ENCODE measurements at regions not wholly inside any gene's neighbourhood (a gene's known extent, or its start where the extent isn't known, plus 50 kb on each side); places are given as distances from the start of the nearest gene placed in this dataset.

DNA sequence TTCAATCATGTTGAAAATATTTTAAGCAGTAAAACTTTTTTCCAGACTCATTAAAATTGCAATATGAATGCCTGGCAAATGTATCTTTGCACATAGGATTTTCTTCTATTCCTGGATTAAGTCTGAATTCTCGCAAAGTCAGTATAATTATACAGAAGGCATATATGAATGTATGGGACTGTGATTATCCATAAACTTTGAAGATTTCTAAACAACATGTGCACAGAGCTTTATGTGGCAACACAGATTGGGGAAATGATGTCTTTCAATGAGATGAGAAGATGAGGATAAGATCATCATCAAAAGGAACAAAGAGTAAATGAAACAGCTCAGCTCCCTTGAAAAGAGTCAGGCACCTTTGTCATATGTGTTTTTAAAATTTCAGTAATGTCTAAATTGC is 635.3 kb downstream of the CDH11 start:
- Mint-ChIP-seq H3K4me3 (no peak overlapping the region), H3K36me3 (ENCODE audit: low read depth) (no peaks in the 10 kb centered on the region), H3K27ac (no peak overlapping the region), H3K27me3 (ENCODE audit: low read depth) (no peaks in the 10 kb centered on the region), H3K4me1 (ENCODE audit: low read depth) (no peaks in the 10 kb centered on the region), H3K9me3 (peaks cover 30% of the 10 kb centered on the region)

DNA sequence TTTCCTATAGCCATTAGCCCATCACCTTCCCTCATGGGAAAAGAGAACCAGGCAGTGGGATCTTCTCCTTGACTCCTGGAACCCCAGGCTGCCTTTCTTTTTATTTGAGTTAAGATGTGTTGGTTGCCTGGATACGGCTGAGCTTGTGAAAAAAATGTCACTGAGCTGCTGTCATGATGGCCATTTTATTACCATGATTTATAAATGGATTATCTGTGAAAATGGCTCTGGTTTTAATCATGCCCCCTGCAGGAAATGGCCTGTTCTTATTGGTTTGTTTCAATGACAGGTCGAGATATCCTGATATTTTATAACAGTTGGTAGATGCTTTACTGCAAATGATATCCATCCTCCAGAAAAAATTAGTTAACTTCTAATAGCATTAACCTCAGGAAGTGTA is 640.4 kb downstream of the CDH11 start:
- Mint-ChIP-seq H3K4me1 (ENCODE audit: low read depth) (no peaks in the 10 kb centered on the region), H3K27ac (no peak overlapping the region), H3K9me3 (peaks cover 34% of the 10 kb centered on the region), H3K27me3 (ENCODE audit: low read depth) (no peaks in the 10 kb centered on the region), H3K4me3 (no peak overlapping the region), H3K36me3 (ENCODE audit: low read depth) (no peaks in the 10 kb centered on the region)

DNA sequence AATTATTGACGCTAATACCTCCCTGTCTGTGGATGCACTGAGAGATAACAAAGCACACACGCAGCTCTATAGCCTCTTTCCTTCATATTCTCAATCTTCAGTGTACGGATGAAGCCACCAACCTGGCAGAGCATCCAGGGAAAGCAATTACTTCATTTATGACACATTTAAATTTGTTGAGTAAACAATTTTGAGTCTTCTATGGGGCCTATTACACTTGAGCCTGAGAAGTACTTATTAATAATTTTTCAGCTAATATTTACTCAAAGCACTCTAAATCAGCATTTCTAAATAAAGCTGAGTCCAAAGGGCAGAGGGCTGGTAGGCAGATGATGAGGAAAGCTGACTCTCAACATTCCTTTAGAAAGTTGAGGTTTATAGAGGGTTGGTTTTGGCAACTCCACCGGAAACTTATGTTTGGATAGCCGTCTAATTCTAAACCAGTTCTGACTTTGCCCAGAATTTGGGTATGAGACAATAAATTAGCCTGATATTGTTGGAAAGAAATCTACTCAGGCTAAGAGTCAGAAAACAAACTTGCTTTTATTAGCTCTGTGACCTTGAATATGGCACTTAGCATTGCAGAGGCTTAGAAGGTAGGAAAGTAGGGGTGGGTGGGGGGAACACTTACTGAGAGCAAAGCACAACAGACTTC is 643.5 kb downstream of the CDH11 start:
- H3K9me3 Mint-ChIP-seq: peaks cover 46% of the 10 kb centered on the region
- no peak overlapping the region for H3K27ac Mint-ChIP-seq
- H3K4me1 Mint-ChIP-seq (ENCODE audit: low read depth): no peaks in the 10 kb centered on the region
- H3K36me3 Mint-ChIP-seq (ENCODE audit: low read depth): no peaks in the 10 kb centered on the region
- no peaks in the 10 kb centered on the region for H3K27me3 Mint-ChIP-seq (ENCODE audit: low read depth)
- H3K4me3 Mint-ChIP-seq: no peak overlapping the region

DNA sequence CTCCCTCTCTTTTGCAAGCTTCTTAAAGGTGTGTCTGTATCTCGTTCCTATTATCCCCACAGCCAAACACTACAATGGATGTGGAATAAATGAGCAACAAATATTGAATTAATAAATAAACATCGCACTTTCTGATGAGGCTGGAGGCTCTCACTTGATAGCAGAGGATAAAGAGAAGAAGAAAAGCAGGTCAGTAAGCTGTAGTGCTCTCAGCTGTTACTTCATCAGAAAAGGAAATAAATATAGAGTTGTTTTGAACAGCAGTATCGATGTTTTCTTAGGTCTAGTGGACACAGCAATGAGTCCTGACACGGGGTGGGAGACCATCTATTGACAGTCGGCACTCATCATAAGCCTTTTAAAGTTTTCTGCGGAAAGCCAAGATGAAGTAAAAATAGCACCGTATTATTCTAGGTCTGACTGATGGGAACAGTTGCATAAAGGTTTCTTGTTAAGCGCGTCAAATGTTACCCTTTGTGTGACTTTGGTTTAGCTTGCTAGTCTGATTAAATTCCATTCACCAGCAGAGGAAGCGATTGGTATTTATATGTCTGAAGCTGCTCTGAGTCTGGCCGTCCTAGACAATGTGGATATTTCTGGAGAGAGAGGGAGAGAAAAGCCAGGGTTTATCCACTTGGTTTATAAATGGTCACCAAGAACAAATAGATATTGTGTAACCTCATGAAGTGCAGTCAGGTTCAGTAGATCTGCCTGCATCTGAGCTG is 646.1 kb downstream of the CDH11 start:
- peaks cover 52% of the 10 kb centered on the region for H3K9me3 Mint-ChIP-seq
- H3K4me1 Mint-ChIP-seq (ENCODE audit: low read depth): no peaks in the 10 kb centered on the region
- H3K27me3 Mint-ChIP-seq (ENCODE audit: low read depth): no peaks in the 10 kb centered on the region

DNA sequence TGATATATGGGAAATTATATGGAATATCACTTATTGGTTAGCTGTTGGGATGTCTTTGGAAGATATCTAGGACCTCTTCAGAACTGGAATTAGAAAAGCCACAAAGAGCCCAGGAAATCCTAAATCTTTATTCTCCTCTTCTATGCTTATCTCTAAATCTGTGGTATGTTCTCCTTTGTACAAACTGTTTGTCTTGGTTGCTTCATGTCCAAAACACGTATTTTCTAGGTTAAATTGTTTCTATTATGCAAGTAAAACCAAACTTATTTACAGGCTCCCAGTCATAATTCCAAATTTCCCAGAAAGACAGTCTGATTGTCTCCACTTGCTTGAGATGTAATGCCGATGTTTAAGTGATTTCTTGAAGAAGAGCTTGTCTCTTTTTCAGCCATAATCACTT is 650.9 kb downstream of the CDH11 start:
- Mint-ChIP-seq H3K36me3 (ENCODE audit: low read depth) (no peaks in the 10 kb centered on the region), H3K9me3 (peaks cover 35% of the 10 kb centered on the region), H3K27ac (no peak overlapping the region), H3K4me3 (no peak overlapping the region), H3K27me3 (ENCODE audit: low read depth) (no peaks in the 10 kb centered on the region), H3K4me1 (ENCODE audit: low read depth) (no peaks in the 10 kb centered on the region)

More for the DNA sequence above, 646.1 kb downstream of the CDH11 start:
- H3K4me3 Mint-ChIP-seq: no peak overlapping the region
- no peaks in the 10 kb centered on the region for H3K36me3 Mint-ChIP-seq (ENCODE audit: low read depth)
- H3K27ac Mint-ChIP-seq: no peak overlapping the region

DNA sequence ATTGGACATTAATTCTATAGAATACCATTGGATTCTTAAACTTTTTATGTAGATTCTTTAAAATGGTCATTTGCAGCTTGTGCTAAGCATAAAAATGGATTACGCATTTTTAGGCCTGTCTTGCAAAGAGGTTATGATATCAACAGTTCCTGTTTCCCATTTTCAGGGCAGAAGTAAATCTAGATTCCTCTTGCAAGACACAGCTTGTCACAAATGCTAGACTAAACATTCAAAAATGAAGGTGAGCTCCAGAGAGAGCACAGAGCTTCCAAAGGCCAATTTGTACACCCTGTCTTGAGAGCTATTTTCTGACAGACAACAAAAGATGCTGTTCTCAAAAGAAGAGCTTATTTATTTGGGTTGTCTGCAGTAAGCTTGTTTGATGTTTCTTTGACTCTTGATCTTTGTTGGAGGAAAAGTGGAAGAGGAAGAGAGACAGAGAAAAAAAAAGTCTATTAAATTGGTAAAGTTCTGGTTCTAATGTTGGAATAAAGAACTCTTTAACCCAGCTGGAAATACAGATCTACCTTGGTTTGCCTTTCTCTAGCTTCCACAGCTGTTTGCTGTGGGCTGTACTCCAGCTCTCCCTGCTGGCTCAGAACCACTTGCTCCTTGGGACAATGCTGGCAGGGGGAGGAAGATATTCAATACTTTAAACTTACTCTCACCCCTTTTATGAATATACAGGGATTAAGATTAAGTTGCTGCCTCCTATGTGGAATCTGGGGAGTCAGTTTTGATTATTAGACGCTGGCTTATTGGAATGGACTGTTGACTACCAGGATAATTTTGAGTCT is 651.8 kb downstream of the CDH11 start:
- Mint-ChIP-seq H3K4me1 (ENCODE audit: low read depth) (no peaks in the 10 kb centered on the region), H3K9me3 (peaks cover 33% of the 10 kb centered on the region), H3K27ac (no peak overlapping the region), H3K27me3 (ENCODE audit: low read depth) (no peaks in the 10 kb centered on the region), H3K36me3 (ENCODE audit: low read depth) (no peaks in the 10 kb centered on the region), H3K4me3 (no peak overlapping the region)

DNA sequence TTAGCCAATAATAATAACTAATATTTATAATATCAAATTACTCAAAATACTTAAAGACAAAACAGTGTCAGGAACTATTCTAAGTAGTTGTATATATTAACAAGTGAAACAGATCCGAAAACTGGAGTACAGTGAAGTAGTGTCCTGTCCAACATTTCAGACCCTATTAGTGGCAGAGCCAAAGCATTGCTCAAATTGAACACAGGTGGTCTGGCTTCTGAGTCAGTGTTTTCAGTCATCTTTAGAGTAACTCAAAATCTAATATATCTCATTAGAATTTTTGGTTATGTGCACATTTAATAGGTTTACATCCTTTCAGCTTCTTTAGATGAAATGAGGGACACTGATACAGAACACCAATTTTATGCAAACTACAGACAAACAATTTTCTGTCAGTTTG is 652.5 kb downstream of the CDH11 start:
- no peaks in the 10 kb centered on the region for H3K27me3 Mint-ChIP-seq (ENCODE audit: low read depth)
- no peaks in the 10 kb centered on the region for H3K4me1 Mint-ChIP-seq (ENCODE audit: low read depth)
- no peaks in the 10 kb centered on the region for H3K36me3 Mint-ChIP-seq (ENCODE audit: low read depth)
- H3K9me3 Mint-ChIP-seq: peaks cover 35% of the 10 kb centered on the region
- no peak overlapping the region for H3K4me3 Mint-ChIP-seq
- H3K27ac Mint-ChIP-seq: no peak overlapping the region

DNA sequence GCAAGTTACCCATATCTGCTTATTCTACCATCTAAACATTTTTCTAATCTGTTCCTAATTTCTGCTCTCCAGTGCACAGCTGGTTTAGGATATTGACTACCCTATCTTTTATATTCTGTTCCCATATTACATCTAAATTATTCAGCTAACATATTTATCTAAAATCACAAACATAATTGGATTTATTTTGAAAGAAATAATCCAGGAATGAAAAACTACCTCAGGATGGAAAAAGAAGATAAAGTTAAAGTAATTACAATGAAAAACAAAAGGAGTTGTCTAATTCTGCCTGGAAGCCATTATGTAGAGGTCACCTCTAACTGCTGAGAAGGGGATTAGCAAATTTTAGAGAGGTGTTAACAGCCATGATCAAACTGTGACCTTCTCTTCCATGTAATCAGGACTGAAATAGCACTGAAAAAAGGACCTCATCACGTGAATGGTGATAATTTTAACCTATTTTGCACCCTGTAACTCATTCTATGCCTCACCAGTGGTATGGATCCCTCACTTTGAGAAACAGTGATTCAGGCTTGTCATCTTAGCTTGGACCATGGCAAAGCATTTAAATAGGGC is 653.3 kb downstream of the CDH11 start:
- peaks cover 35% of the 10 kb centered on the region for H3K9me3 Mint-ChIP-seq
- H3K27me3 Mint-ChIP-seq (ENCODE audit: low read depth): no peaks in the 10 kb centered on the region
- no peaks in the 10 kb centered on the region for H3K36me3 Mint-ChIP-seq (ENCODE audit: low read depth)
- H3K4me1 Mint-ChIP-seq (ENCODE audit: low read depth): no peaks in the 10 kb centered on the region
- H3K27ac Mint-ChIP-seq: no peak overlapping the region
- no peak overlapping the region for H3K4me3 Mint-ChIP-seq

DNA sequence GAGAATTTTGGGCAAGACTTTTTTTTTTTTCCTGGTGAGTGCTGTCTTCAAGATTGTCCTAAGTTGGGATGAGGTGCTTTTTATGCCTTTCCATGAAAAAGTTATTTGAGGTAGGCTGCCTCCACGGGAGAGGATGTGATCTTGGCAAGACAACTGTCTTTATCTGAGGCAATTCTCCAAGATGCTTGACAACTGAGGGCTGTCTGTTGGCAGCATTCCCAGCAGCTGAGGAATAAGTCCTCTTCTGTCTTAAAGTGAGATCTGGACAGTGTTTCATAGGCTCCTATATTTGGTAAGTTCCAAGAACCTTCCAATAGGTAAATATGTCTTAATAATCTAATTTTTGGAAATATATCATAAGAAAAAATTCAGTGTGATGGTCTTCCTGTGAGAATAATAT is 662.0 kb downstream of the CDH11 start:
- no peaks in the 10 kb centered on the region for H3K36me3 Mint-ChIP-seq (ENCODE audit: low read depth)
- H3K9me3 Mint-ChIP-seq: peaks cover 34% of the 10 kb centered on the region
- H3K4me1 Mint-ChIP-seq (ENCODE audit: low read depth): no peaks in the 10 kb centered on the region
- no peak overlapping the region for H3K27ac Mint-ChIP-seq
- no peaks in the 10 kb centered on the region for H3K27me3 Mint-ChIP-seq (ENCODE audit: low read depth)
- no peak overlapping the region for H3K4me3 Mint-ChIP-seq

DNA sequence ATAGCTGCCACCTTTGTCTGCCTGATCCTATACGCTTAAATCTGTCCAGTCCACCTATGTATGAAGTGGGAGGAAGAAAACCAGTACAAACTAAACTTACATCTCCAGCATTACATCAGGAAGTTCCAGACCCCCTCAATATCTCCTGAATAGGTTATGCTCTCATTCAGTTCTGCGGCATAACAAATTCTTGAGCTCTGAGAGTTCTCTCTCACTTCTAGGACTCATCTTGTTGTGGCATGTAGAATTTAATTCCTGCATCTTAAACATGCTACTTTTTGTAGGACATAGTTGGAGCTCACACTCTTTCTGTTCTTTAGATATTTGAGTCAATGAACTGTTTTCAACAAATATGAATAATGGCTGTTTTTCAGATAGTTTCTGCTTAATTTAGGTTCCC is 662.5 kb downstream of the CDH11 start:
- Mint-ChIP-seq H3K36me3 (ENCODE audit: low read depth) (no peaks in the 10 kb centered on the region), H3K4me3 (no peak overlapping the region), H3K9me3 (peaks cover 30% of the 10 kb centered on the region), H3K27me3 (ENCODE audit: low read depth) (no peaks in the 10 kb centered on the region), H3K27ac (no peak overlapping the region), H3K4me1 (ENCODE audit: low read depth) (no peaks in the 10 kb centered on the region)

DNA sequence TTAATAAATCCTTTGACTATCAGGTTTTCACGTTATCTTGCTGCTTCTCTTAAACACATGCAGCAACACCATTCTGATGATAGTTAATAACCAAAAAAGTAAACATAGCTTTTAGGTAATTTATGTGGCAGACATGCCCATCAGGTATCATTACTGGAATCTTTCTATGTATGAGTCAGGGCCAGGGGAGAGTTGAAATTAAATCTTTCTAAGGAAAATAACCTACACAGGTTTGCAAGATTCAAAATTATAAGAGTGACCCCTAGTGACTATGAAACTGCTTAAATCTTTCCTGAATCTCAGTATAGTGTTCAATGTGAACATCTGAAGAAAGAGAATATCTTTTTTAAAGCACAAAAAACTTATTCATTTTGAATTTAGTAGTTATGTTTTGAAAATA is 666.6 kb downstream of the CDH11 start:
- Mint-ChIP-seq H3K4me3 (no peak overlapping the region), H3K36me3 (ENCODE audit: low read depth) (no peaks in the 10 kb centered on the region), H3K9me3 (peaks cover 16% of the 10 kb centered on the region), H3K27ac (no peak overlapping the region), H3K4me1 (ENCODE audit: low read depth) (no peaks in the 10 kb centered on the region), H3K27me3 (ENCODE audit: low read depth) (no peaks in the 10 kb centered on the region)

DNA sequence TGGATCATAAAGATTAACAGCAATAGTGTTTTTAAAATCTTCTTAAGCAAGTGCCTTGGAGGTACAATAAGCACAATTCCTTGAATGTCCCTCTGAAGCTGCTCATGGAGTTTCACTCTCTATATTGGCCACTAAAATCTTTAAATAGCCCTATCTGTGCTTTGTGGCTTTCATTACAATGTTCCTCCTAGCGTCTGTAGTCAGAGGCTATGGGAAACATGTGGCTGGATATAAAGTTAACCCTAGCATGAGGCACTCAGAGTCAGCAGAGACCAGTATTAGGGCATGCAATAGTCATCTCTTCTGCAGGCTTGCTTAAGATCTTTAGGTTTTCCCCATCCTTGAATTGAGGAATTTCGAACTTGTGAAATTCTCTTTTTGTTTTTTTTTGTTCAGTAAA is 668.2 kb downstream of the CDH11 start:
- Mint-ChIP-seq H3K27ac (no peak overlapping the region), H3K4me3 (no peak overlapping the region), H3K4me1 (ENCODE audit: low read depth) (no peaks in the 10 kb centered on the region), H3K9me3 (peaks cover 6% of the 10 kb centered on the region), H3K27me3 (ENCODE audit: low read depth) (no peaks in the 10 kb centered on the region), H3K36me3 (ENCODE audit: low read depth) (no peaks in the 10 kb centered on the region)

DNA sequence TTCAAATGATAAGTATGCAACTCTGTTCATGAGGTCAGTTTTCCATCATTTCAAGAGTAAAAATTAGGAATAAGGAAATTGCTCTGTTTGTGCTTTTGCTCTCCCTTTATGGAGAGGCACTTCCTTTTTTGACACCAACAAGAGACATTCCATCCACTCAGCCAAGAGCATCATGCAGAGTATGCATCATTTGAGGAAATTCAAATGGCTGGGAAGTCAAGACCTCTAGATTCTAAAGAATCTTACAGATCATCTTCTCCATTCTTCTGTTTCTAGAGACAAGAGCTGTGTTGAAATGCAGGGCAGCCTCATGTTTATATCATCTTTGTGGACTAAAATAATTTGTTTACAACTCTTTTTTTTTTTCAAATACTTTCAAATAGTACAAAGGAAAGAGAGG is 669.4 kb downstream of the CDH11 start:
- Mint-ChIP-seq H3K27me3 (ENCODE audit: low read depth) (no peaks in the 10 kb centered on the region), H3K4me3 (no peak overlapping the region), H3K36me3 (ENCODE audit: low read depth) (no peaks in the 10 kb centered on the region), H3K27ac (no peak overlapping the region), H3K9me3 (peaks cover 10% of the 10 kb centered on the region), H3K4me1 (ENCODE audit: low read depth) (no peaks in the 10 kb centered on the region)

DNA sequence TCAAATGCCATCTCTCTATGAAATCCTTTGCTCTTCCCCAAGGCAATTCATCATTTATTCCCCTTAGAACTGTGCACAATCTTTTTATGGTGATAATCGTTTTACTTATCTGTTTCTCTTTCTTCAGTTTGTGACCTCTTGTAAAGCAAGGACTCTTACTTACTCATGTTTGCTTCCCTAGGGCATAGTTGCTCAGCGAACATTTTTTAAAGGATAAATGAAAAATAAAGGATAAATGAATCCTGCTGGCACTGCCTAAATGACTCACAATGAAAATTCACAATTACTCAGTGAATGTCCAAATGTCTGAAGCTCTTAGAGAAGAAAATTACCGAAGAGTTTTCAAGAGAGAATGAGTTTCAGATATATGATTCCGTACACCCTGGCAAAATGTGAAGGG is 671.7 kb downstream of the CDH11 start:
- Mint-ChIP-seq H3K36me3 (ENCODE audit: low read depth) (no peaks in the 10 kb centered on the region), H3K27me3 (ENCODE audit: low read depth) (no peaks in the 10 kb centered on the region), H3K4me3 (no peak overlapping the region), H3K9me3 (peaks cover 10% of the 10 kb centered on the region), H3K27ac (no peak overlapping the region), H3K4me1 (ENCODE audit: low read depth) (no peaks in the 10 kb centered on the region)

DNA sequence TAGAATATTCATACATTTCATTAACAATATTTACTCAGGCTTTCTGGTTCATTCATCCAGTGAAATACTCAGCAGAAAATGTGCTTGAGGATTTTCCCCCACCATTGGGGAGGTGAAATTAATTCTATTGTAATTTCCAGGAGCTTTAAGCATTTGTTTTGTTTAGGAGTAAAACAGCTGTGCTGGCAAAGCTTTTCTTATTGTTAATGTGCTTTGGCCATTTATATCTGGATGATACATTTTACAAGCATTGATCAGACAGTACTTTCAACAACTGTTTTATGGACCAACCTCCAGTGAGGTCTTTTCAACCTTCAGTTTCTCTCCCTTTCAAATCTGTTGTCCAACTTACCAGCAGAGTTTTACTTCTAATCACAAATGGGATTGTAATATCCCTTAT is 672.4 kb downstream of the CDH11 start:
- Mint-ChIP-seq H3K4me3 (no peak overlapping the region), H3K27ac (no peak overlapping the region), H3K4me1 (ENCODE audit: low read depth) (no peaks in the 10 kb centered on the region), H3K9me3 (peaks cover 11% of the 10 kb centered on the region), H3K27me3 (ENCODE audit: low read depth) (no peaks in the 10 kb centered on the region), H3K36me3 (ENCODE audit: low read depth) (no peaks in the 10 kb centered on the region)
